Breast epithelium (tissue), 4 donors: ENCODE measurements at regions not wholly inside any gene's neighbourhood (a gene's known extent, or its start where the extent isn't known, plus 50 kb on each side); places are given as distances from the start of the nearest gene placed in this dataset.

Experiments used
- DNase-seq, 2 donors: peaks; one replicate each; pipeline ENCODE4 v3.0.0-alpha.2; 2019; ENCODE audit warnings: low spot score in 2 of 2
- H3K27ac ChIP-seq, 2 donors: fragments of 200-600 bp; sonication (generic) in 1 of 2; one replicate each; pipeline ENCODE4 v1.5.1; 2016 to 2019; ENCODE audit warnings: mild to moderate bottlenecking in 1 of 2
- H3K27me3 ChIP-seq, 2 donors: fragments of 200-600 bp; sonication (generic) in 1 of 2; one replicate each; pipeline versions ENCODE4 v1.5.1 to v1.6.0; 2017 to 2019; ENCODE audit warnings: control low read depth in 1 of 2, mild to moderate bottlenecking in 1 of 2
- H3K36me3 ChIP-seq: fragments of 200-600 bp; one replicate; pipeline ENCODE4 v1.5.1; 2019
- H3K4me1 ChIP-seq, 2 donors: fragments of 200-600 bp; sonication (generic); one replicate each; pipeline ENCODE4 v1.5.1; 2016 to 2019; ENCODE audit warnings: control low read depth in 1 of 2
- H3K4me3 ChIP-seq, 3 donors: fragments of 200-600 bp; sonication (generic); 1 replicate in 2 of 3; 2 replicates in 1 of 3; pipeline ENCODE4 v1.5.1; 2016 to 2019; ENCODE audit warnings: mild to moderate bottlenecking in 3 of 3, moderate library complexity in 2 of 3
- H3K9me3 ChIP-seq, 2 donors: fragments of 200-600 bp; sonication (generic) in 1 of 2; one replicate each; pipeline ENCODE4 v1.5.1; 2016 to 2019; ENCODE audit warnings: control low read depth in 1 of 2
- CTCF ChIP-seq, 3 donors: fragments of 450-650 bp; IDR thresholded peaks; one replicate each; pipeline ENCODE4 v1.5.1; 2016 to 2017; ENCODE audit warnings: antibody characterized with exemption in 3 of 3, mild to moderate bottlenecking in 3 of 3, moderate library complexity in 3 of 3
- POLR2A ChIP-seq: fragments of 450-650 bp; IDR thresholded peaks from one replicate; pipeline ENCODE4 v1.6.1; 2016; ENCODE audit warnings: antibody characterized with exemption, mild to moderate bottlenecking, moderate library complexity
- POLR2AphosphoS5 ChIP-seq, 3 donors: sonication (generic); formaldehyde crosslinking; IDR thresholded peaks; one replicate each; pipeline ENCODE4 v1.6.1; 2017; ENCODE audit warnings: antibody characterized with exemption in 3 of 3
- intact Hi-C: fragments of 100-400 bp; cut with DNase I; formaldehyde crosslinking; loops from one replicate; pipeline ENCODE4 v1.15.1; 2023; ENCODE audit warnings: low total_unique reads

GRCh38 chr2:118521960-118522359, 325.5 kb downstream of the EN1 start:
- intact Hi-C loops = no loop called here
- H3K4me1 ChIP-seq = no peaks in the 10 kb centered on the region
- H3K4me3 ChIP-seq = no peak overlapping the region
- H3K36me3 ChIP-seq = no peaks in the 10 kb centered on the region
- H3K27me3 ChIP-seq = no peaks in the 10 kb centered on the region
- H3K9me3 ChIP-seq = peaks cover 12 to 21% of the 10 kb centered on the region in 2 donors
- TF ChIP-seq POLR2AphosphoS5 (IDR thresholded peaks at IDR 0.05) = no peak
- TF ChIP-seq POLR2A = no peak
- no peak for TF ChIP-seq CTCF (IDR thresholded peaks at IDR 0.05)
- no peak for DNase-seq
- no peak overlapping the region for H3K27ac ChIP-seq

GRCh38 chr2:118521272-118521671, 326.2 kb downstream of the EN1 start:
- no peak overlapping the region for H3K4me3 ChIP-seq
- intact Hi-C loops = no loop called here
- TF ChIP-seq CTCF (IDR thresholded peaks at IDR 0.05) (no peak), POLR2AphosphoS5 (IDR thresholded peaks at IDR 0.05) (no peak), POLR2A (no peak)
- H3K36me3 ChIP-seq = no peaks in the 10 kb centered on the region
- no peaks in the 10 kb centered on the region for H3K4me1 ChIP-seq
- no peak overlapping the region for H3K27ac ChIP-seq
- H3K9me3 ChIP-seq = peaks cover 12 to 21% of the 10 kb centered on the region in 2 donors
- DNase-seq = no peak
- H3K27me3 ChIP-seq = no peaks in the 10 kb centered on the region

GRCh38 chr2:118520246-118520645, 327.2 kb downstream of the EN1 start:
- intact Hi-C loops = no loop called here
- H3K27ac ChIP-seq = no peak overlapping the region
- peaks cover 12 to 21% of the 10 kb centered on the region in 2 donors for H3K9me3 ChIP-seq
- H3K36me3 ChIP-seq = no peaks in the 10 kb centered on the region
- H3K4me1 ChIP-seq = no peaks in the 10 kb centered on the region
- H3K4me3 ChIP-seq = no peak overlapping the region
- no peak for DNase-seq
- H3K27me3 ChIP-seq = no peaks in the 10 kb centered on the region
- TF ChIP-seq POLR2AphosphoS5 (IDR thresholded peaks at IDR 0.05) (no peak), CTCF (IDR thresholded peaks at IDR 0.05) (no peak), POLR2A (no peak)

GRCh38 chr2:118519511-118519910, 327.9 kb downstream of the EN1 start:
- intact Hi-C loops = no loop called here
- H3K27me3 ChIP-seq = no peaks in the 10 kb centered on the region
- TF ChIP-seq CTCF (IDR thresholded peaks at IDR 0.05) (no peak), POLR2A (no peak), POLR2AphosphoS5 (IDR thresholded peaks at IDR 0.05) (no peak)
- peaks cover 12 to 21% of the 10 kb centered on the region in 2 donors for H3K9me3 ChIP-seq
- H3K4me1 ChIP-seq = no peaks in the 10 kb centered on the region
- DNase-seq = no peak
- no peak overlapping the region for H3K27ac ChIP-seq
- no peaks in the 10 kb centered on the region for H3K36me3 ChIP-seq
- H3K4me3 ChIP-seq = no peak overlapping the region

- peaks cover 0 to 3% of the 10 kb centered on the region in 2 donors for H3K27me3 ChIP-seq
- H3K27ac ChIP-seq = no peak overlapping the region
- no peak overlapping the region for H3K4me3 ChIP-seq
- H3K4me1 ChIP-seq = no peaks in the 10 kb centered on the region
- no peak for TF ChIP-seq POLR2AphosphoS5 (IDR thresholded peaks at IDR 0.05)
- no peak for TF ChIP-seq POLR2A
- no peak for TF ChIP-seq CTCF (IDR thresholded peaks at IDR 0.05)
- intact Hi-C loops = no loop called here
- H3K36me3 ChIP-seq = no peaks in the 10 kb centered on the region
- H3K9me3 ChIP-seq = no peaks in the 10 kb centered on the region
- DNase-seq = no peak
Observed at GRCh38 chr2:118510807-118511206, 336.6 kb downstream of the EN1 start.
